GM12878 (cell line): ENCODE measurements at regions not wholly inside any gene's neighbourhood (a gene's known extent, or its start where the extent isn't known, plus 50 kb on each side); places are given as distances from the start of the nearest gene placed in this dataset.

Source experiments
- ATAC-seq: fragments of 200-7000 bp; cut with Tn5 transposase; 3 replicates; pipeline ENCODE4 v1.9.1; 2020; ENCODE audit warnings: mild to moderate bottlenecking, moderate library complexity
- BruUV-seq: library from RNA; stranded (reverse); fragments of 400-500 nt; replicated peaks from 2 replicates; lab custom pipeline; 2021; lab: Mats Ljungman, UMichigan
- CTCF ChIA-PET: fragments of 300-600 bp; sonication (Branson Sonifier 250); formaldehyde crosslinking; extraction: SDS; loops from one replicate; lab custom pipeline; 2021; ENCODE audit warnings: inconsistent platforms; lab: Yijun Ruan, JAX
- POLR2A ChIA-PET: fragments of 350-600 bp; formaldehyde crosslinking; extraction: SDS; loops from one replicate; lab custom pipeline; 2021; ENCODE audit warnings: inconsistent platforms; lab: Charles Lee
- RAD21 ChIA-PET: fragments of 300-600 bp; sonication (Branson Sonifier 250); formaldehyde crosslinking; loops from one replicate; lab custom pipeline; 2023; ENCODE audit warnings: antibody characterized with exemption; ENCODE audit not compliant: unreplicated experiment; lab: Charles Lee
- SMC1A ChIA-PET: fragments of 300-600 bp; sonication (Branson Sonifier 250); formaldehyde crosslinking; loops from one replicate; lab custom pipeline; 2023; ENCODE audit not compliant: unreplicated experiment, uncharacterized antibody; lab: Charles Lee
- DNase-seq: peaks from one replicate; pipeline ENCODE4 v3.0.0-alpha.2; 2011; ENCODE audit warnings: low read depth, low spot score
- FAIRE-seq: peaks from 3 replicates; lab custom pipeline; 2011; peaks lifted over from hg19 to GRCh38; lab: Jason Lieb, UNC
- H2AFZ ChIP-seq: 2 replicates; pipeline ENCODE4 v1.6.0; 2011; ENCODE audit warnings: low read depth, low read length, control low read depth; ENCODE audit not compliant: control insufficient read depth
- H3K27ac ChIP-seq: 2 replicates; pipeline ENCODE4 v1.5.1; 2011; ENCODE audit warnings: control low read depth; ENCODE audit not compliant: control insufficient read depth, insufficient read depth
- H3K27me3 ChIP-seq, 2 experiments: replicated peaks in 1 of 2; 2 replicates each; pipeline versions ENCODE4 v1.6.0 to v1.6.1; 2011; ENCODE audit warnings: low read length in 1 of 2; ENCODE audit not compliant: control insufficient read depth in 2 of 2, insufficient read depth in 2 of 2
- H3K36me3 ChIP-seq, 2 experiments: 2 replicates each; pipeline ENCODE4 v1.5.1; 2011; ENCODE audit warnings: low read length in 1 of 2; ENCODE audit not compliant: control insufficient read depth in 2 of 2, insufficient read depth in 2 of 2
- H3K4me1 ChIP-seq: 2 replicates; pipeline ENCODE4 v1.6.1; 2011; ENCODE audit warnings: mild to moderate bottlenecking, low read length, moderate library complexity, mixed read lengths; ENCODE audit not compliant: control insufficient read depth, insufficient read depth
- H3K4me2 ChIP-seq: 2 replicates; pipeline ENCODE4 v1.6.0; 2011; ENCODE audit warnings: control low read depth; ENCODE audit not compliant: control insufficient read depth, insufficient read depth
- H3K4me3 ChIP-seq: fragments of 200-600 bp; sonication (generic); 2 replicates; pipeline ENCODE4 v1.5.1; 2016
- H3K79me2 ChIP-seq: 2 replicates; pipeline ENCODE4 v1.6.0; 2011; ENCODE audit warnings: low read length; ENCODE audit not compliant: control insufficient read depth, insufficient read depth
- H3K9ac ChIP-seq: 2 replicates; pipeline ENCODE4 v1.8.0; 2011; ENCODE audit warnings: low read length, control low read depth, mixed read lengths; ENCODE audit not compliant: control insufficient read depth, insufficient read depth
- H3K9me3 ChIP-seq: replicated peaks from 3 replicates; pipeline ENCODE4 v1.5.1; 2011; ENCODE audit warnings: mild to moderate bottlenecking, low read length; ENCODE audit not compliant: control insufficient read depth, insufficient read depth
- H4K20me1 ChIP-seq: 2 replicates; pipeline ENCODE4 v1.6.0; 2011; ENCODE audit not compliant: control insufficient read depth, insufficient read depth
- BMI1 ChIP-seq: fragments of 450-650 bp; IDR thresholded peaks from 2 replicates; pipeline ENCODE4 v1.6.1; 2016; ENCODE audit warnings: mild to moderate bottlenecking, moderate library complexity, borderline replicate concordance
- E2F8 ChIP-seq: fragments of 450-650 bp; IDR thresholded peaks from 2 replicates; pipeline ENCODE4 v1.6.1; 2018; ENCODE audit warnings: mild to moderate bottlenecking, low read depth, moderate library complexity; ENCODE audit not compliant: partially characterized antibody
- FOXK2 ChIP-seq: fragments of 450-650 bp; IDR thresholded peaks from 2 replicates; pipeline ENCODE4 v1.6.1; 2017; ENCODE audit warnings: mild to moderate bottlenecking, moderate library complexity
- HDGF ChIP-seq: fragments of 450-650 bp; IDR thresholded peaks from 2 replicates; pipeline ENCODE4 v1.6.1; 2016; ENCODE audit warnings: antibody characterized with exemption
- MEF2A ChIP-seq: IDR thresholded peaks from 2 replicates; pipeline ENCODE4 v1.6.1; 2011; ENCODE audit warnings: low read depth, mild to moderate bottlenecking, low read length, moderate library complexity; ENCODE audit not compliant: insufficient read depth
- NFIC ChIP-seq: IDR thresholded peaks from 2 replicates; pipeline ENCODE4 v1.6.1; 2012; ENCODE audit warnings: low read depth, mild to moderate bottlenecking, inconsistent platforms, low read length, moderate library complexity
- SKIL ChIP-seq: fragments of 450-650 bp; IDR thresholded peaks from 2 replicates; pipeline ENCODE4 v1.6.1; 2017; ENCODE audit warnings: mild to moderate bottlenecking, low read depth, inconsistent platforms; ENCODE audit not compliant: poor library complexity, severe bottlenecking
- SMAD5 ChIP-seq: IDR thresholded peaks from 2 replicates; pipeline ENCODE4 v1.6.1; 2016; ENCODE audit warnings: antibody characterized with exemption, low read depth
- TCF12 ChIP-seq: IDR thresholded peaks from 2 replicates; pipeline ENCODE4 v1.6.1; 2011; ENCODE audit warnings: low read depth, mild to moderate bottlenecking, low read length
- ZBTB4 ChIP-seq: fragments of 450-650 bp; formaldehyde crosslinking; IDR thresholded peaks from 2 replicates; pipeline ENCODE4 v1.4.0; 2022; ENCODE audit warnings: mild to moderate bottlenecking, moderate library complexity
- WGBS: methylation state at CpG from one replicate; pipeline ENCODE4 v1.1.6; 2016; ENCODE audit warnings: low lambda C conversion rate; ENCODE audit not compliant: insufficient replicate concordance, insufficient coverage; ENCODE audit errors: missing lambda C conversion rate; 5-methylcytosine and 5-hydroxymethylcytosine counted together
- in situ Hi-C: fragments of 300-500 bp; cut with MboI; formaldehyde crosslinking; loops from 9 replicates; pipeline ENCODE4 v1.14.3; 2018; ENCODE audit warnings: mixed read lengths
- intact Hi-C: fragments of 100-400 bp; cut with micrococcal nuclease; formaldehyde crosslinking; loops from one replicate; pipeline ENCODE4 v1.14.2; 2022; ENCODE audit not compliant: unreplicated experiment

- H3K36me3 ChIP-seq: no peaks in the 10 kb centered on the region
- ChIA-PET SMC1A (no interaction called here), POLR2A (no interaction called here), CTCF (no interaction called here), RAD21 (no interaction called here)
- FAIRE-seq (no peak), ATAC-seq (no peak), DNase-seq (no peak)
- no TSS peak for BruUV-seq
- no peaks in the 10 kb centered on the region for H3K79me2 ChIP-seq
- no peaks in the 10 kb centered on the region for H3K27me3 ChIP-seq
- no peak overlapping the region for H2AFZ ChIP-seq
- intact Hi-C loops: no loop called here
- TF ChIP-seq BMI1 (no peak), ZBTB4 (no peak), NFIC (no peak), SMAD5 (no peak), HDGF (no peak)
- WGBS: 0% methylated on average over 1 of the region's 1 CpG
- H3K4me2 ChIP-seq: no peak overlapping the region
- no peaks in the 10 kb centered on the region for H3K9me3 ChIP-seq
- no peak overlapping the region for H3K27ac ChIP-seq
- H3K9ac ChIP-seq: no peak overlapping the region
- no peaks in the 10 kb centered on the region for H4K20me1 ChIP-seq
- no peaks in the 10 kb centered on the region for H3K4me1 ChIP-seq
- no peak overlapping the region for H3K4me3 ChIP-seq
- in situ Hi-C loops: no loop called here
Measured at GRCh38 chr14:28589792-28590191, 176.8 kb upstream of the FOXG1 start.

- H3K36me3 ChIP-seq: no peaks in the 10 kb centered on the region
- DNase-seq: no peak
- no peak for ATAC-seq
- POLR2A ChIA-PET: no interaction called here
- in situ Hi-C loops: no loop called here
- no peaks in the 10 kb centered on the region for H4K20me1 ChIP-seq
- RAD21 ChIA-PET: no interaction called here
- no peak overlapping the region for H3K27ac ChIP-seq
- no peaks in the 10 kb centered on the region for H3K79me2 ChIP-seq
- no peak for FAIRE-seq
- intact Hi-C loops: no loop called here
- H3K9me3 ChIP-seq: no peaks in the 10 kb centered on the region
- H3K27me3 ChIP-seq: no peaks in the 10 kb centered on the region
- H3K4me2 ChIP-seq: no peak overlapping the region
- SMC1A ChIA-PET: no interaction called here
- no peak overlapping the region for H2AFZ ChIP-seq
- CTCF ChIA-PET: interaction anchor here (0.7 to 1.7 kb wide), 2 partner anchors 10 to 15 kb away, joined by 3 to 4 read pairs; no protein-coding TSS in a partner anchor
- H3K4me3 ChIP-seq: no peak overlapping the region
- no peak overlapping the region for H3K9ac ChIP-seq
- no peaks in the 10 kb centered on the region for H3K4me1 ChIP-seq
- no TSS peak for BruUV-seq
- TF ChIP-seq MEF2A (no peak), TCF12 (no peak), SKIL (no peak), FOXK2 (no peak), E2F8 (no peak)
Measured at GRCh38 chr14:28596391-28596790, 170.2 kb upstream of the FOXG1 start.
